ENCODE measurements at regions not wholly inside any gene's neighbourhood (a gene's known extent, or its start where the extent isn't known, plus 50 kb on each side); places are given as distances from the start of the nearest gene placed in this dataset.

DNA sequence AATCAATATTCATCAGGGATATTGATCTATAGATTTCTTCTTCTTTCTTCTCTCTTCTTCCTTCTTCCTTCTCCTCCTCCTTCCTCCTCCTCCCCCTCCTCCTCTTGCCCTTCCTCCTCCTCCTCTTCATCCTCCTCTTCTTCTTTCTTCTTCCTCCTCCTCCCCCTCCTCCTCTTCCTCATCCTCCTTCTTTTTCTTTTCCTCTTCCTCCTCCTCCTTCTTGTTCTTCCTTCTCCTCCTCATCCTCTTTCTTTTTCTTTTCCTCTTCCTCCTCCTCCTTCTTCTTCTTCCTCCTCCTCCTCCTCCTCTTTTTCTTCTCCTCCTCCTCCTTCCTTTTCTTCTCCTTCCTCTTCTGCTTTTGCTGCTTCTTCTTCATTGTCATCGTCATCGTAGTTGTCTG, 52.4 kb upstream of the SERINC1 start:
- no peaks in the 10 kb centered on the region for H3K4me1 ChIP-seq (ENCODE audit: control insufficient read depth in 1 of 2, low read depth in 2 of 2)
- ATAC-seq (ENCODE audit: insufficient number of reproducible peaks, low FRiP score, low read depth) (no peak), DNase-seq (ENCODE audit: low spot score) (no peak)
- H3K27ac ChIP-seq = no peak overlapping the region
- H3K4me3 ChIP-seq = no peak overlapping the region
- TF ChIP-seq, protein P1, sequence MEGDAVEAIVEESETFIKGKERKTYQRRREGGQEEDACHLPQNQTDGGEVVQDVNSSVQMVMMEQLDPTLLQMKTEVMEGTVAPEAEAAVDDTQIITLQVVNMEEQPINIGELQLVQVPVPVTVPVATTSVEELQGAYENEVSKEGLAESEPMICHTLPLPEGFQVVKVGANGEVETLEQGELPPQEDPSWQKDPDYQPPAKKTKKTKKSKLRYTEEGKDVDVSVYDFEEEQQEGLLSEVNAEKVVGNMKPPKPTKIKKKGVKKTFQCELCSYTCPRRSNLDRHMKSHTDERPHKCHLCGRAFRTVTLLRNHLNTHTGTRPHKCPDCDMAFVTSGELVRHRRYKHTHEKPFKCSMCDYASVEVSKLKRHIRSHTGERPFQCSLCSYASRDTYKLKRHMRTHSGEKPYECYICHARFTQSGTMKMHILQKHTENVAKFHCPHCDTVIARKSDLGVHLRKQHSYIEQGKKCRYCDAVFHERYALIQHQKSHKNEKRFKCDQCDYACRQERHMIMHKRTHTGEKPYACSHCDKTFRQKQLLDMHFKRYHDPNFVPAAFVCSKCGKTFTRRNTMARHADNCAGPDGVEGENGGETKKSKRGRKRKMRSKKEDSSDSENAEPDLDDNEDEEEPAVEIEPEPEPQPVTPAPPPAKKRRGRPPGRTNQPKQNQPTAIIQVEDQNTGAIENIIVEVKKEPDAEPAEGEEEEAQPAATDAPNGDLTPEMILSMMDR (IDR thresholded peaks at IDR 0.05) = no peak
- no peaks in the 10 kb centered on the region for H3K9me3 ChIP-seq
- no peaks in the 10 kb centered on the region for H3K36me3 ChIP-seq
- H3K27me3 ChIP-seq (replicated peaks; ENCODE audit: insufficient read depth) = no peaks in the 10 kb centered on the region

DNA sequence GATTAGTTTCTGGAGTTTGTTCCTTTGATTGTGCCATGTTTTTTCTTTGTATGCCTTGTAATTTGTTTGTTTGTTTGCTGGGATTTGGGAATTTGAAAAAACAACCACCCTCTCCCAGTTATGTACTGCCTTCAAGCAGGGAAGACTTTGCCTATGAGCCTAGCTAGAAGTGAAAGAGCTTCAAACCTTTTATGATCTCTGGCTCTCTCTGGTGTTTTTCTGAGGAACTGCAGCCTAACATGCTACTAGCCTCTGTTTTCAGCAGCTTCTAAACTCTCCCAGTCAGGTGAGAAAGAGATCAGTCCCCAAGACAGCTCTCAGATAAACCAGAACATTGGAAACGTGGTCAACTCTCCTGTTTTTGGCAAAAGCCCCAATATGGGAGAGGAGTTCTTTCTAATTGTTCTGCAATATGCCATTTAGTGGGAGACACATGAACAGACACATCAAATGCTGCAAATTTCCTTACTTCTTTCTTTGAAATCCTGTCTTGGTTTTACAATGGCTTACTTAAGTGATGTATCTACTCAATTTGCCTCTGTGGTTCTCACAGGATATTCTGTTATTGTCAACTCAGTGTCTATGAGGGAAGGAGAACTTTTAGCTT, 58.9 kb upstream of the SERINC1 start:
- Histone ChIP-seq H3K27me3 (replicated peaks; ENCODE audit: insufficient read depth) (no peaks in the 10 kb centered on the region), H3K4me1 (ENCODE audit: control insufficient read depth in 1 of 2, low read depth in 2 of 2) (no peaks in the 10 kb centered on the region), H3K36me3 (no peaks in the 10 kb centered on the region), H3K4me3 (no peak overlapping the region), H3K9me3 (no peaks in the 10 kb centered on the region), H3K27ac (no peak overlapping the region)
- ATAC-seq (ENCODE audit: insufficient number of reproducible peaks, low FRiP score, low read depth) (peak; percentile 76), DNase-seq (ENCODE audit: low spot score) (no peak)
- TF ChIP-seq, protein P1 (IDR thresholded peaks at IDR 0.05) = peak; percentile 70

DNA sequence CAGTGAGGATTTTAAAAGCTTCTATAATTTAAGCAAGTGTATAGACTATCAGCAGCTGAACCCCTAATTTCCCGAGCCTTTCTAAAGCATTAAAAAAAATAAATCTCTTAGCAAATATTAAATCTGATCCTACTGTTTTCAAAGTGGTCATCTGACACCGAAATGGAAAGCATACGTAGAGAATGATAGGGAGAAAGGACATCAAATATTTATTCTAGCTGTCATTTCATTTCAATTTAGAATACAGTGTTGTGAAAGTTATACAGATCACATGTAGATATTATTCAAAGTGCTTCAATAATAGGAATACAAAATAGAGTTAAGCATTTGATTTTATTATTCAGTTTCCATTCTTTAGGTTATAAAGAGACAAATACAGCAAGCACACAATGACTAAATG, 61.9 kb upstream of the PKIB start:
- ATAC-seq (ENCODE audit: insufficient number of reproducible peaks, low FRiP score, low read depth) = no peak
- no peak for DNase-seq (ENCODE audit: low spot score)
- Histone ChIP-seq H3K36me3 (no peaks in the 10 kb centered on the region), H3K9me3 (no peaks in the 10 kb centered on the region), H3K27ac (no peak overlapping the region), H3K27me3 (replicated peaks; ENCODE audit: insufficient read depth) (no peaks in the 10 kb centered on the region), H3K4me3 (no peak overlapping the region), H3K4me1 (ENCODE audit: control insufficient read depth in 1 of 2, low read depth in 2 of 2) (no peaks in the 10 kb centered on the region)
- TF ChIP-seq, protein P1 (IDR thresholded peaks at IDR 0.05) = no peak

DNA sequence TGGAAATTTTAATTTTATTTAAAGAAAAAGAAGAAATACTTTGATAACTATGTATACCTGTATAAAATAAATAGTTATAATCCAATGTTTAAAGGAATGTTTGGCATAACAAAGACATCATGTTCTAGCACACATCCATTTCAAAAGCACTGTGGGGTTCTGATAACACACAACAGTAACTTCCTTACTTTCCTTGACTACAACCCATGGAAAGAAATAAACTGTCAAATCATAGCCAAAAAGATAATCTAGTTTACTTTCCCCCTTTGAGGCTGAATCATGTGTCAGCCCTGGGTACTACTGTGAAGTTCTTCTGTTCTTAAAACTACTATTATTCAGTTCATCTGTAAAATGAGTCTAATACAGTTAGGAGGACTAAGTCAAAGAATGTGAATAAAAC, 61.4 kb upstream of the PKIB start:
- no peaks in the 10 kb centered on the region for H3K9me3 ChIP-seq
- no peaks in the 10 kb centered on the region for H3K36me3 ChIP-seq
- no peak overlapping the region for H3K27ac ChIP-seq
- no peaks in the 10 kb centered on the region for H3K27me3 ChIP-seq (replicated peaks; ENCODE audit: insufficient read depth)
- ATAC-seq (ENCODE audit: insufficient number of reproducible peaks, low FRiP score, low read depth) (no peak), DNase-seq (ENCODE audit: low spot score) (no peak)
- no peak overlapping the region for H3K4me3 ChIP-seq
- H3K4me1 ChIP-seq (ENCODE audit: control insufficient read depth in 1 of 2, low read depth in 2 of 2) = no peaks in the 10 kb centered on the region
- TF ChIP-seq, protein P1 (IDR thresholded peaks at IDR 0.05) = no peak

DNA sequence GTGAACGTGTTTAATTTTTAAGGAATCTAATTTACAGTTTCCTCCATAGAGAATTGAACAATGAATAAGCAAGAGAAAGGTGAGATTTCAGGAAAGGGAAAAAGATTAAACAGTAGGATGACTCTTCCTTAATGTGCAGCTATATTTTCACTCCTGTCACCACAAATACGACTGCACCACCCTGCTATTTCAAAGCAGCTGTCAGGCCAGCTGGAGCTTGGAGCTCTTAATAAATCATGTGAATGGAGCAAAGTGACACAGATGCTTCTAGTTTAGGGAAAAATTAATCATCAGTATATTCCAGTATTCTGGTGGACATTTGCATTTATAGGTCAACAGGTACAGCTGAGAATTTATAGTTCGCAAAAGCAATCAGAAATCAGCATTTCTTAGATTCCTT, 56.5 kb upstream of the PKIB start:
- no peaks in the 10 kb centered on the region for H3K4me1 ChIP-seq (ENCODE audit: control insufficient read depth in 1 of 2, low read depth in 2 of 2)
- no peak overlapping the region for H3K4me3 ChIP-seq
- DNase-seq (ENCODE audit: low spot score) (no peak), ATAC-seq (ENCODE audit: insufficient number of reproducible peaks, low FRiP score, low read depth) (no peak)
- H3K9me3 ChIP-seq = no peaks in the 10 kb centered on the region
- no peaks in the 10 kb centered on the region for H3K36me3 ChIP-seq
- no peak overlapping the region for H3K27ac ChIP-seq
- no peaks in the 10 kb centered on the region for H3K27me3 ChIP-seq (replicated peaks; ENCODE audit: insufficient read depth)
- TF ChIP-seq, protein P1 (IDR thresholded peaks at IDR 0.05) = no peak

Data from thoracic aorta (tissue), 2 donors.